WTC11 (cell line): ENCODE measurements at regions not wholly inside any gene's neighbourhood (a gene's known extent, or its start where the extent isn't known, plus 50 kb on each side); places are given as distances from the start of the nearest gene placed in this dataset.

Experiments used
- ATAC-seq: fragments of 200-7000 bp; cut with Tn5 transposase; 2 replicates; pipeline ENCODE4 v1.10.0; 2021; ENCODE audit warnings: mild to moderate bottlenecking, moderate library complexity
- CTCF ChIA-PET: fragments of 300-600 bp; sonication (Branson Sonifier 250); formaldehyde crosslinking; loops from one replicate; lab custom pipeline; 2021; ENCODE audit warnings: antibody characterized with exemption; lab: Charles Lee
- POLR2A ChIA-PET: fragments of 350-600 bp; sonication (Branson Sonifier 250); formaldehyde crosslinking; loops from one replicate; lab custom pipeline; 2021; ENCODE audit warnings: antibody characterized with exemption; lab: Charles Lee
- DNase-seq: peaks from one replicate; pipeline ENCODE4 v3.0.0; 2021; ENCODE audit warnings: low spot score
- H3K27ac Mint-ChIP-seq: 2 replicates; pipeline ENCODE4 v1.8.0; 2021; ENCODE audit warnings: mixed read lengths
- H3K27me3 Mint-ChIP-seq: 2 replicates; pipeline ENCODE4 v1.8.0; 2021; ENCODE audit warnings: low read depth, mild to moderate bottlenecking, moderate library complexity, mixed read lengths
- H3K36me3 Mint-ChIP-seq: 2 replicates; pipeline ENCODE4 v1.8.0; 2021; ENCODE audit warnings: mixed read lengths
- H3K4me1 Mint-ChIP-seq: 2 replicates; pipeline ENCODE4 v1.8.0; 2022; ENCODE audit warnings: mixed read lengths
- H3K4me3 Mint-ChIP-seq: 2 replicates; pipeline ENCODE4 v1.8.0; 2021; ENCODE audit warnings: mild to moderate bottlenecking, moderate library complexity, mixed read lengths
- H3K9me3 Mint-ChIP-seq: 2 replicates; pipeline ENCODE4 v1.8.0; 2021; ENCODE audit warnings: mixed read lengths
- ESRRA ChIP-seq: sonication (generic); formaldehyde crosslinking; IDR thresholded peaks from 2 replicates; pipeline ENCODE4 v1.8.1; 2022; ENCODE audit warnings: mild to moderate bottlenecking, missing genetic modification reagents, borderline replicate concordance
- KAT7 ChIP-seq: sonication (generic); formaldehyde crosslinking; IDR thresholded peaks from 2 replicates; pipeline ENCODE4 v1.8.1; 2023; ENCODE audit warnings: missing genetic modification reagents, mild to moderate bottlenecking, borderline replicate concordance
- NR2C2 ChIP-seq: sonication (generic); formaldehyde crosslinking; IDR thresholded peaks from 2 replicates; pipeline ENCODE4 v1.8.0; 2022; ENCODE audit warnings: mild to moderate bottlenecking, missing genetic modification reagents
- ZNF263 ChIP-seq: sonication (generic); formaldehyde crosslinking; IDR thresholded peaks from 2 replicates; pipeline ENCODE4 v1.8.1; 2022; ENCODE audit warnings: low read depth, mild to moderate bottlenecking, moderate library complexity, missing genetic modification reagents
- ZNF317 ChIP-seq: sonication (generic); formaldehyde crosslinking; IDR thresholded peaks from 2 replicates; pipeline ENCODE4 v1.8.1; 2023; ENCODE audit warnings: low read depth, mild to moderate bottlenecking, moderate library complexity, missing genetic modification reagents, borderline replicate concordance
- ZNF416 ChIP-seq: fragments of 250-450 bp; sonication (Bioruptor Pico); IDR thresholded peaks from 2 replicates; pipeline ENCODE4 v1.9.0; 2021; ENCODE audit warnings: mild to moderate bottlenecking, inconsistent platforms
- ZNF423 ChIP-seq: fragments of 250-450 bp; sonication (Bioruptor Pico); IDR thresholded peaks from 2 replicates; pipeline ENCODE4 v2.1.2; 2022; ENCODE audit warnings: mild to moderate bottlenecking, moderate library complexity
- TF ChIP-seq, protein P1 (sequence below): sonication (generic); formaldehyde crosslinking; IDR thresholded peaks from 2 replicates; pipeline ENCODE4 v1.8.0; 2023; ENCODE audit warnings: missing genetic modification reagents
- TF ChIP-seq, protein P2 (sequence below): fragments of 250-450 bp; sonication (Bioruptor Pico); IDR thresholded peaks from 2 replicates; pipeline ENCODE4 v1.9.0; 2021; ENCODE audit warnings: mild to moderate bottlenecking, borderline replicate concordance
- TF ChIP-seq, protein P3 (sequence below): sonication (generic); formaldehyde crosslinking; IDR thresholded peaks from 2 replicates; pipeline ENCODE4 v1.8.1; 2022; ENCODE audit warnings: missing genetic modification reagents, borderline replicate concordance
- TF ChIP-seq, protein P4 (sequence below): sonication (generic); formaldehyde crosslinking; IDR thresholded peaks from 2 replicates; pipeline ENCODE4 v1.8.1; 2023; ENCODE audit warnings: mild to moderate bottlenecking, missing genetic modification reagents, borderline replicate concordance
- TF ChIP-seq, protein P5 (sequence below): fragments of 250-450 bp; sonication (Bioruptor Pico); IDR thresholded peaks from 2 replicates; pipeline ENCODE4 v1.9.0; 2021; ENCODE audit warnings: mild to moderate bottlenecking
- TF ChIP-seq, protein P6 (sequence below): sonication (generic); formaldehyde crosslinking; IDR thresholded peaks from 2 replicates; pipeline ENCODE4 v1.8.1; 2022; ENCODE audit warnings: low read depth, mild to moderate bottlenecking, moderate library complexity, missing genetic modification reagents, borderline replicate concordance

DNA sequence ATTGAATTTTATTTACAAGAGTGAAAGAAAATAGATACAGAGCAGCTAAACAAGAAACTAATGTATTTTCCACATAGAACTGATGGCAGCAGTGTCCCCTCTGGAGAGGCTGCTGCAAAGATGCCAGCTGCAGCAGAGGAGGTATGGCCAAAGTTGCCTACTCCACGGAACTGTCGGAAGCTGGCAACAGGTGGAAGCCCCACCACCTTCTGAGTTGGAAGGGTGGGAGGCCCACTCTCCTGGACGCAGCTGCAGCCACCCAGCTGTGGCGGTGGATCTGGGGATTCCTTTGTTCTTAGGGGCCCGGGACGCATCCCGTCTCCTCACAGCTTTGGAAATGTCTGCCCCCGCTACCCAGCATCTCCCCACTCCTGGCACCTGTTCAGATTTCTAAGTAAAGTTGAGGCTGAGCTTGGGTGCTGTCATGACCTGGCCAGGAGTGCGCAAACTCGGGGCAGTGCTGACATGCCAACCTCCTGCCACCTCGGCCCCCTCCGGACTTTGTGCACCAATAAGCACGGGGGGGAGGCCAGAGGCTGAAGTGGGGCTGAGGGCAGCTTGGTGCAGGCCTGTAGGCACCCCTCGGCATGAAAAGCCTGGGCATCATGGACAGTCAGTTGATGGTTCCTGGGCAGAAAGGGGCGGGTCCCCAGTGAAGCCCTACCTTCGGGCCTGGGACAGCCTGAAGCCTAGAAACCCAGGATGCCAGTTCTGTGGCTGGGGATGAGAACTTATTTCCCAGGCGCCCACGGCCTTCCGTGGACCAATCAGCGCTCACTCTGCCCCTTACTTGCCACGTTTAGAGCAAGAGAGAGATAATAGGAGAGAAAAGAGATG is 1071.4 kb downstream of the JRKL start:
- H3K4me1 Mint-ChIP-seq = no peaks in the 10 kb centered on the region
- no peak for DNase-seq
- POLR2A ChIA-PET = no interaction called here
- no peak for ATAC-seq
- TF ChIP-seq NR2C2 (CRISPR knock-in tag) (no peak), ZNF263 (CRISPR knock-in tag) (no peak), ZNF423 (CRISPR knock-in tag) (no peak), ZNF317 (CRISPR knock-in tag) (no peak), ESRRA (no peak), ZNF416 (CRISPR knock-in tag) (no peak), KAT7 (CRISPR knock-in tag) (no peak)
- TF ChIP-seq, protein P1, sequence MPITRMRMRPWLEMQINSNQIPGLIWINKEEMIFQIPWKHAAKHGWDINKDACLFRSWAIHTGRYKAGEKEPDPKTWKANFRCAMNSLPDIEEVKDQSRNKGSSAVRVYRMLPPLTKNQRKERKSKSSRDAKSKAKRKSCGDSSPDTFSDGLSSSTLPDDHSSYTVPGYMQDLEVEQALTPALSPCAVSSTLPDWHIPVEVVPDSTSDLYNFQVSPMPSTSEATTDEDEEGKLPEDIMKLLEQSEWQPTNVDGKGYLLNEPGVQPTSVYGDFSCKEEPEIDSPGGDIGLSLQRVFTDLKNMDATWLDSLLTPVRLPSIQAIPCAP (CRISPR knock-in tag) = no peak
- TF ChIP-seq, protein P2, sequence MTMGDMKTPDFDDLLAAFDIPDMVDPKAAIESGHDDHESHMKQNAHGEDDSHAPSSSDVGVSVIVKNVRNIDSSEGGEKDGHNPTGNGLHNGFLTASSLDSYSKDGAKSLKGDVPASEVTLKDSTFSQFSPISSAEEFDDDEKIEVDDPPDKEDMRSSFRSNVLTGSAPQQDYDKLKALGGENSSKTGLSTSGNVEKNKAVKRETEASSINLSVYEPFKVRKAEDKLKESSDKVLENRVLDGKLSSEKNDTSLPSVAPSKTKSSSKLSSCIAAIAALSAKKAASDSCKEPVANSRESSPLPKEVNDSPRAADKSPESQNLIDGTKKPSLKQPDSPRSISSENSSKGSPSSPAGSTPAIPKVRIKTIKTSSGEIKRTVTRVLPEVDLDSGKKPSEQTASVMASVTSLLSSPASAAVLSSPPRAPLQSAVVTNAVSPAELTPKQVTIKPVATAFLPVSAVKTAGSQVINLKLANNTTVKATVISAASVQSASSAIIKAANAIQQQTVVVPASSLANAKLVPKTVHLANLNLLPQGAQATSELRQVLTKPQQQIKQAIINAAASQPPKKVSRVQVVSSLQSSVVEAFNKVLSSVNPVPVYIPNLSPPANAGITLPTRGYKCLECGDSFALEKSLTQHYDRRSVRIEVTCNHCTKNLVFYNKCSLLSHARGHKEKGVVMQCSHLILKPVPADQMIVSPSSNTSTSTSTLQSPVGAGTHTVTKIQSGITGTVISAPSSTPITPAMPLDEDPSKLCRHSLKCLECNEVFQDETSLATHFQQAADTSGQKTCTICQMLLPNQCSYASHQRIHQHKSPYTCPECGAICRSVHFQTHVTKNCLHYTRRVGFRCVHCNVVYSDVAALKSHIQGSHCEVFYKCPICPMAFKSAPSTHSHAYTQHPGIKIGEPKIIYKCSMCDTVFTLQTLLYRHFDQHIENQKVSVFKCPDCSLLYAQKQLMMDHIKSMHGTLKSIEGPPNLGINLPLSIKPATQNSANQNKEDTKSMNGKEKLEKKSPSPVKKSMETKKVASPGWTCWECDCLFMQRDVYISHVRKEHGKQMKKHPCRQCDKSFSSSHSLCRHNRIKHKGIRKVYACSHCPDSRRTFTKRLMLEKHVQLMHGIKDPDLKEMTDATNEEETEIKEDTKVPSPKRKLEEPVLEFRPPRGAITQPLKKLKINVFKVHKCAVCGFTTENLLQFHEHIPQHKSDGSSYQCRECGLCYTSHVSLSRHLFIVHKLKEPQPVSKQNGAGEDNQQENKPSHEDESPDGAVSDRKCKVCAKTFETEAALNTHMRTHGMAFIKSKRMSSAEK = no peak
- TF ChIP-seq, protein P3, sequence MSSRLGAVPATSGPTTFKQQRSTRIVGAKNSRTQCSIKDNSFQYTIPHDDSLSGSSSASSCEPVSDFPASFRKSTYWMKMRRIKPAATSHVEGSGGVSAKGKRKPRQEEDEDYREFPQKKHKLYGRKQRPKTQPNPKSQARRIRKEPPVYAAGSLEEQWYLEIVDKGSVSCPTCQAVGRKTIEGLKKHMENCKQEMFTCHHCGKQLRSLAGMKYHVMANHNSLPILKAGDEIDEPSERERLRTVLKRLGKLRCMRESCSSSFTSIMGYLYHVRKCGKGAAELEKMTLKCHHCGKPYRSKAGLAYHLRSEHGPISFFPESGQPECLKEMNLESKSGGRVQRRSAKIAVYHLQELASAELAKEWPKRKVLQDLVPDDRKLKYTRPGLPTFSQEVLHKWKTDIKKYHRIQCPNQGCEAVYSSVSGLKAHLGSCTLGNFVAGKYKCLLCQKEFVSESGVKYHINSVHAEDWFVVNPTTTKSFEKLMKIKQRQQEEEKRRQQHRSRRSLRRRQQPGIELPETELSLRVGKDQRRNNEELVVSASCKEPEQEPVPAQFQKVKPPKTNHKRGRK (CRISPR knock-in tag) = no peak
- TF ChIP-seq, protein P4, sequence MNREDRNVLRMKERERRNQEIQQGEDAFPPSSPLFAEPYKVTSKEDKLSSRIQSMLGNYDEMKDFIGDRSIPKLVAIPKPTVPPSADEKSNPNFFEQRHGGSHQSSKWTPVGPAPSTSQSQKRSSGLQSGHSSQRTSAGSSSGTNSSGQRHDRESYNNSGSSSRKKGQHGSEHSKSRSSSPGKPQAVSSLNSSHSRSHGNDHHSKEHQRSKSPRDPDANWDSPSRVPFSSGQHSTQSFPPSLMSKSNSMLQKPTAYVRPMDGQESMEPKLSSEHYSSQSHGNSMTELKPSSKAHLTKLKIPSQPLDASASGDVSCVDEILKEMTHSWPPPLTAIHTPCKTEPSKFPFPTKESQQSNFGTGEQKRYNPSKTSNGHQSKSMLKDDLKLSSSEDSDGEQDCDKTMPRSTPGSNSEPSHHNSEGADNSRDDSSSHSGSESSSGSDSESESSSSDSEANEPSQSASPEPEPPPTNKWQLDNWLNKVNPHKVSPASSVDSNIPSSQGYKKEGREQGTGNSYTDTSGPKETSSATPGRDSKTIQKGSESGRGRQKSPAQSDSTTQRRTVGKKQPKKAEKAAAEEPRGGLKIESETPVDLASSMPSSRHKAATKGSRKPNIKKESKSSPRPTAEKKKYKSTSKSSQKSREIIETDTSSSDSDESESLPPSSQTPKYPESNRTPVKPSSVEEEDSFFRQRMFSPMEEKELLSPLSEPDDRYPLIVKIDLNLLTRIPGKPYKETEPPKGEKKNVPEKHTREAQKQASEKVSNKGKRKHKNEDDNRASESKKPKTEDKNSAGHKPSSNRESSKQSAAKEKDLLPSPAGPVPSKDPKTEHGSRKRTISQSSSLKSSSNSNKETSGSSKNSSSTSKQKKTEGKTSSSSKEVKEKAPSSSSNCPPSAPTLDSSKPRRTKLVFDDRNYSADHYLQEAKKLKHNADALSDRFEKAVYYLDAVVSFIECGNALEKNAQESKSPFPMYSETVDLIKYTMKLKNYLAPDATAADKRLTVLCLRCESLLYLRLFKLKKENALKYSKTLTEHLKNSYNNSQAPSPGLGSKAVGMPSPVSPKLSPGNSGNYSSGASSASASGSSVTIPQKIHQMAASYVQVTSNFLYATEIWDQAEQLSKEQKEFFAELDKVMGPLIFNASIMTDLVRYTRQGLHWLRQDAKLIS (CRISPR knock-in tag) = no peak
- TF ChIP-seq, protein P5, sequence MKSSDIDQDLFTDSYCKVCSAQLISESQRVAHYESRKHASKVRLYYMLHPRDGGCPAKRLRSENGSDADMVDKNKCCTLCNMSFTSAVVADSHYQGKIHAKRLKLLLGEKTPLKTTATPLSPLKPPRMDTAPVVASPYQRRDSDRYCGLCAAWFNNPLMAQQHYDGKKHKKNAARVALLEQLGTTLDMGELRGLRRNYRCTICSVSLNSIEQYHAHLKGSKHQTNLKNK = no peak
- TF ChIP-seq, protein P6, sequence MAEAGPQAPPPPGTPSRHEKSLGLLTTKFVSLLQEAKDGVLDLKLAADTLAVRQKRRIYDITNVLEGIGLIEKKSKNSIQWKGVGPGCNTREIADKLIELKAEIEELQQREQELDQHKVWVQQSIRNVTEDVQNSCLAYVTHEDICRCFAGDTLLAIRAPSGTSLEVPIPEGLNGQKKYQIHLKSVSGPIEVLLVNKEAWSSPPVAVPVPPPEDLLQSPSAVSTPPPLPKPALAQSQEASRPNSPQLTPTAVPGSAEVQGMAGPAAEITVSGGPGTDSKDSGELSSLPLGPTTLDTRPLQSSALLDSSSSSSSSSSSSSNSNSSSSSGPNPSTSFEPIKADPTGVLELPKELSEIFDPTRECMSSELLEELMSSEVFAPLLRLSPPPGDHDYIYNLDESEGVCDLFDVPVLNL (CRISPR knock-in tag) = no peak
- no peaks in the 10 kb centered on the region for H3K27me3 Mint-ChIP-seq
- H3K27ac Mint-ChIP-seq = no peak overlapping the region
- peaks cover 31% of the 10 kb centered on the region for H3K9me3 Mint-ChIP-seq
- H3K4me3 Mint-ChIP-seq = no peak overlapping the region
- peaks cover 19% of the 10 kb centered on the region for H3K36me3 Mint-ChIP-seq
- CTCF ChIA-PET = no interaction called here
